HG02623 (cell line): ENCODE measurements at regions not wholly inside any gene's neighbourhood (a gene's known extent, or its start where the extent isn't known, plus 50 kb on each side); places are given as distances from the start of the nearest gene placed in this dataset.

Experiments
- ATAC-seq: cut with Tn5 transposase; IDR thresholded peaks from one replicate; pipeline ENCODE4 v1.9.1; 2021; ENCODE audit warnings: moderate library complexity; ENCODE audit not compliant: unreplicated experiment

- no peak for ATAC-seq
Observed at GRCh38 chr2:177147093-177147694, 65.4 kb upstream of the HNRNPA3 start.

- no peak for ATAC-seq
Observed at GRCh38 chr2:177147834-177148445, 64.7 kb upstream of the HNRNPA3 start.

GRCh38 chr2:177148477-177149154 is 64.0 kb upstream of the HNRNPA3 start:
- ATAC-seq: peak; percentile 81

- ATAC-seq: no peak
Observed at GRCh38 chr2:177149155-177149503, 63.5 kb upstream of the HNRNPA3 start.

GRCh38 chr2:177153805-177154204 is 58.8 kb upstream of the HNRNPA3 start:
- no peak for ATAC-seq

- no peak for ATAC-seq
Observed at GRCh38 chr2:177154809-177155208, 57.8 kb upstream of the HNRNPA3 start.

- ATAC-seq: no peak
Observed at GRCh38 chr2:177155631-177156030, 57.0 kb upstream of the HNRNPA3 start.

GRCh38 chr2:177161741-177162460 is 50.7 kb upstream of the HNRNPA3 start:
- ATAC-seq: no peak
